ENCODE measurements at regions not wholly inside any gene's neighbourhood (a gene's known extent, or its start where the extent isn't known, plus 50 kb on each side); places are given as distances from the start of the nearest gene placed in this dataset.

GRCh38 chr7:86930554-86931307 is 128.7 kb downstream of the ELAPOR2 start:
- TF ChIP-seq CTCF (IDR thresholded peaks at IDR 0.05; ENCODE audit: extremely low read depth, insufficient read depth, missing control alignments), result no peak
- no peak for DNase-seq (ENCODE audit: low spot score)
- in situ Hi-C loops (cut with MboI; ENCODE audit: low pct_unique_long_range_greater_than_20kb, low sequenced_read_pairs, unreplicated experiment), result loop anchor here (10.0 kb wide), 2 partner anchors 124 to 214 kb away; partner anchors contain the start of gene ELAPOR2

DNA sequence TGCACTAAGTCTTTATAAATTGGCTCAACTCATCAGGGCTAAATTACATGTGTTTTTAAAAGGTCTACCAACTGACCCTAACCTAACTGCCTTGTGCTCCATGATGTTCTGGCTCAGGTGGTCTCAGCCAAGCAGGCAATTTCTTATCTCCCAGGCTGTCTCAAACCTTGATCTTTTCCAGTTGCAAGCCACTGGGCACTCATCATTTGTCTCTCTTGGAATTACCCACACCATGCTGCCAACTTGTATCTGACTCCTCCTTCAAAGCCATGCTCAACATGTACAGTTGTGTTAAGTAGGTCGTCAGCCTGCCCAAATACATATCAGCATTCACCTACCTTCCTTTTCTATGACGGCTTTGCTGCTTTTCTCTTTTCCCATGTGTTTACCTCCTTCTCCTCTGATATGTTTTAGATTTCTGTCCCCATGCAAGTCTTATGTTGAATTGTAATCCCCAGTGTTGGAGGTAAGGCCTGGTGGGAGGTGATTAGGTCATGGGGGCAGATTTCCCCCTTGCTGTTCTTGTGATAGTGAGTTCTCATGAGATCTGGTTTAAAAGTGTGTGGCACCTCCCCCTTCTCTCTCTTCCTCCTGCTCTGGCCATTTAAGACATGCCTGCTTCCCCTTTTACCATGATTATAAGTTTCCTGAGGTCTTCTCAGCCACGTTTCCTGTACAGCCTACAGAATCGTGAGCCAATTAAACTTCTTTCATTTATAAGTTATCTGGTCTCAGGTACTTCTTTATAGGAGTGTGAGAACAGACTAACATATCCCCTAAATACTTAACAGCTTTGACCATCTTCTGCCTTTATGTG is 130.0 kb downstream of the ELAPOR2 start:
- no peak for TF ChIP-seq CTCF (IDR thresholded peaks at IDR 0.05; ENCODE audit: extremely low read depth, insufficient read depth, missing control alignments)
- no peak for DNase-seq (ENCODE audit: low spot score)
- in situ Hi-C loops (cut with MboI; ENCODE audit: low pct_unique_long_range_greater_than_20kb, low sequenced_read_pairs, unreplicated experiment), result loop anchor here (10.0 kb wide), 3 partner anchors 125 to 295 kb away; partner anchors contain the start of gene ELAPOR2

DNA sequence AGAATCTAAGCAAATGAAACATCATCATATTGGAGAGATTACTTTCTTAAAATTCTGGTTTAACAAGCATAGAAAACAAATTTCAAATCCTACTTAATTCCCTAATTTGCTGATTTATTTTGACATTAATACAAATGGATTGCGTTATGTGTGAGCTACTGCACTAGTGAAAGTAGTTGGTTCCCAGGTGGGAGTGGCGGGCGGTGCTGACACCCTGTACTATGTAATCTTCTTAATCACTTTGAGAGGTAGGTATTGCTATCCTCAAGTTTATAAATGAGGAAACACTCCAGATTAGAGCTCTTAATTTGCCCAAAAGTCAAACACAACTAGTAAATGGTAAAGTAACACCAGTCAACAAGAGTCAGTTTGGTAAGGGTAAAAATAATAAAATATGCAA is 131.1 kb downstream of the ELAPOR2 start:
- no peak for DNase-seq (ENCODE audit: low spot score)
- no peak for TF ChIP-seq CTCF (IDR thresholded peaks at IDR 0.05; ENCODE audit: extremely low read depth, insufficient read depth, missing control alignments)
- in situ Hi-C loops (cut with MboI; ENCODE audit: low pct_unique_long_range_greater_than_20kb, low sequenced_read_pairs, unreplicated experiment), result loop anchor here (10.0 kb wide), 1 partner anchor 296 kb away; no protein-coding TSS in a partner anchor

DNA sequence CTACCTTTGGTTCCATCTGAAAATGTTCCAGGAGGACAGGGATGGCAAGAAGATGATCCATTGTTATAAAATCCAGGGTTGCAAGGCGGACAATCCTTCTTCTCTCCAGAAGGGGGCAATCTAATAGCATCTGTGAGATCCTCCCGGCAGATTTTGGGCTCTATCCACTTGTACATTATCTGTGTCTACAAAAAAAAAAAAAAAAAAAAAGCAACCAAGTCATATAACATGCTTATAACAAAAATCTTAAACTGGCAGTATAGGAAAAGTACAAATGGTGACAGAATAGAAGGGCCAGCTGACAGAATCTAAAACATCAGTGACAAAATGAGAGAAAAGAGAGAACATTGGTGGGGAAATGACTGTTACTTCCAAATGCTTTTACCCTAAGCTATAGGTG is 132.7 kb downstream of the ELAPOR2 start:
- in situ Hi-C loops (cut with MboI; ENCODE audit: low pct_unique_long_range_greater_than_20kb, low sequenced_read_pairs, unreplicated experiment), result loop anchor here (10.0 kb wide), 1 partner anchor 298 kb away; no protein-coding TSS in a partner anchor
- DNase-seq (ENCODE audit: low spot score), result peak; percentile 12
- TF ChIP-seq CTCF (IDR thresholded peaks at IDR 0.05; ENCODE audit: extremely low read depth, insufficient read depth, missing control alignments), result peak; percentile 70

DNA sequence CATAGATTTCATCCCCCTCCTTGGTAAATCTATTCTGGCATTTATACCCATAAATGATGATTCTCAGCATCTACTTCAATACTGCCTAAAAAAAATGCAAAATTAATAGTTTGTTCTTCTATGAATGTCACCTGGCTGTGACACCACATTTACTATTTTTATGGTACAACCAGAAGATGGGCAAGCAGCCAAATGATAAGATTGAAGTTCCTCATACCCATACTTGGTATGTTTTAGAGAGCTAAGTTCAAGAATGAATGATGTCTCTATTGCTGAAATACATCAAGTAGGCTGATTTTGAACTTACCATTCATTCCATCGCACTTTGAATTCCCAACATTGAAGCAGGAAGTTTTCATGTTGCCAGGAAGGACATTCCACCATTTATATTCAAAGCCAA is 134.2 kb downstream of the ELAPOR2 start:
- in situ Hi-C loops (cut with MboI; ENCODE audit: low pct_unique_long_range_greater_than_20kb, low sequenced_read_pairs, unreplicated experiment), result loop anchor here (10.0 kb wide), 1 partner anchor 300 kb away; no protein-coding TSS in a partner anchor
- DNase-seq (ENCODE audit: low spot score), result no peak

More for the DNA sequence above, 134.2 kb downstream of the ELAPOR2 start:
- TF ChIP-seq CTCF (IDR thresholded peaks at IDR 0.05; ENCODE audit: extremely low read depth, insufficient read depth, missing control alignments), result no peak

Data from GM13977 (cell line).